Renal cortex interstitium (tissue), 11 donors: ENCODE measurements at regions not wholly inside any gene's neighbourhood (a gene's known extent, or its start where the extent isn't known, plus 50 kb on each side); places are given as distances from the start of the nearest gene placed in this dataset.
"Not testable (repeated sequence)": the region's sequence is repeated elsewhere in the genome, so short reads cannot be mapped to it uniquely, and the experiment has no call there.

Experiments
- DNase-seq, 11 donors: peaks; one replicate each; pipeline ENCODE4 v3.0.0-alpha.2; 2013; ENCODE audit warnings: low read depth in 9 of 11, low spot score in 4 of 11; ENCODE audit errors: extremely low read depth in 1 of 11

- no peak for DNase-seq
Measured at GRCh38 chr1:67916140-67916886, 83.0 kb upstream of the GNG12 start.

- no peak for DNase-seq
Measured at GRCh38 chr1:67909776-67910175, 76.5 kb upstream of the GNG12 start.

GRCh38 chr1:67908250-67908936 lies 75.1 kb upstream of the GNG12 start:
- no peak for DNase-seq

GRCh38 chr1:67907467-67907866 lies 74.2 kb upstream of the GNG12 start:
- not testable (repeated sequence) for DNase-seq

- not testable (repeated sequence) for DNase-seq
Measured at GRCh38 chr1:67906015-67906414, 72.7 kb upstream of the GNG12 start.

- not testable (repeated sequence) for DNase-seq
Measured at GRCh38 chr1:67902546-67903223, 69.4 kb upstream of the GNG12 start.

- DNase-seq, result no peak
Measured at GRCh38 chr1:67898033-67898726, 64.9 kb upstream of the GNG12 start.

GRCh38 chr1:67897270-67897949 lies 64.1 kb upstream of the GNG12 start:
- DNase-seq, result peak in 6 of 11 donors; percentile 9 to 50 (median 20)

- no peak for DNase-seq
Measured at GRCh38 chr1:67896826-67897225, 63.6 kb upstream of the GNG12 start.

- DNase-seq, result no peak
Measured at GRCh38 chr1:67894981-67895735, 61.9 kb upstream of the GNG12 start.

GRCh38 chr1:67893126-67893495 lies 59.8 kb upstream of the GNG12 start:
- no peak for DNase-seq

- no peak for DNase-seq
Measured at GRCh38 chr1:67892476-67893125, 59.3 kb upstream of the GNG12 start.

GRCh38 chr1:67890857-67891256 lies 57.6 kb upstream of the GNG12 start:
- peak in 1 of 11 donors; percentile 17 for DNase-seq

GRCh38 chr1:67889953-67890567 lies 56.8 kb upstream of the GNG12 start:
- DNase-seq, result no peak

- no peak for DNase-seq
Measured at GRCh38 chr1:67889466-67889865, 56.2 kb upstream of the GNG12 start.

GRCh38 chr1:67888216-67889106 lies 55.2 kb upstream of the GNG12 start:
- no peak for DNase-seq

- DNase-seq, result no peak
Measured at GRCh38 chr1:67887146-67887545, 53.9 kb upstream of the GNG12 start.
